GM12891 (cell line): ENCODE measurements at regions not wholly inside any gene's neighbourhood (a gene's known extent, or its start where the extent isn't known, plus 50 kb on each side); places are given as distances from the start of the nearest gene placed in this dataset.

Source experiments
- POLR2A ChIP-seq: IDR thresholded peaks from 2 replicates; pipeline ENCODE4 v1.6.1; 2011; ENCODE audit warnings: low read depth, low read length, control low read depth
- POLR2AphosphoS5 ChIP-seq: IDR thresholded peaks from 2 replicates; pipeline ENCODE4 v1.6.1; 2011; ENCODE audit warnings: low read depth, low read length, control low read depth
- POU2F2 ChIP-seq: IDR thresholded peaks from 2 replicates; pipeline ENCODE4 v1.6.1; 2011; ENCODE audit warnings: low read depth, mild to moderate bottlenecking, control low read depth, low read length, moderate library complexity
- SPI1 ChIP-seq: IDR thresholded peaks from 2 replicates; pipeline ENCODE4 v1.6.1; 2011; ENCODE audit warnings: low read depth, low read length, control low read depth
- TAF1 ChIP-seq: IDR thresholded peaks from 2 replicates; pipeline ENCODE4 v1.6.1; 2011; ENCODE audit warnings: low read depth, low read length, control low read depth

DNA sequence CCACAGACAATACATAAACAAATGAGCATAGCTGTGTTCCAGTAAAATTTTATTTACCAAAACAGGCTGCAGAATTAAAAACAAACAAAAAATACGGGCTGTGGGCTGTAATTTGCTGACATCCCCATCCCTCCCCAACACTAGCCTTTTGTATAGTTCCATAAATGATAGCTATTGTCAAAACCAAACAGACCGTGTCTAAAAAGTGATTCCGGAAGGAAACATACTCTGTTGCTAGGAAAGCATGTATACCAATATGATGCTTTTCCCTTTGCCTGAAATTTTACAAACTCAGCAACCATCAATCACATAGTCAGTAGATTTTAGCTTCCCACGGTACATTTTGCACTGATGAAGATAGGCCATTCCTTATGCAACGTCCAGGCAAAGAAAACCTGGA is 80.0 kb downstream of the TMEM215 start:
- no peak for TF ChIP-seq POLR2AphosphoS5
- TF ChIP-seq POLR2A = no peak
- no peak for TF ChIP-seq SPI1
- TF ChIP-seq TAF1 = no peak
- no peak for TF ChIP-seq POU2F2
